GM18517 (cell line): ENCODE measurements at regions not wholly inside any gene's neighbourhood (a gene's known extent, or its start where the extent isn't known, plus 50 kb on each side); places are given as distances from the start of the nearest gene placed in this dataset.
"Not testable (repeated sequence)": the region's sequence is repeated elsewhere in the genome, so short reads cannot be mapped to it uniquely, and the experiment has no call there.

Source experiments
- ATAC-seq: cut with Tn5 transposase; IDR thresholded peaks from one replicate; pipeline ENCODE4 v1.9.1; 2021; ENCODE audit warnings: mild to moderate bottlenecking, moderate library complexity; ENCODE audit not compliant: unreplicated experiment

- ATAC-seq, result not testable (repeated sequence)
Measured at GRCh38 chr1:83274656-83275055, 724.3 kb downstream of the TTLL7 start.

GRCh38 chr1:83272484-83272883 is 726.4 kb downstream of the TTLL7 start:
- ATAC-seq, result not testable (repeated sequence)

GRCh38 chr1:83271834-83272233 is 727.1 kb downstream of the TTLL7 start:
- ATAC-seq, result not testable (repeated sequence)

GRCh38 chr1:83270801-83271200 is 728.1 kb downstream of the TTLL7 start:
- ATAC-seq, result not testable (repeated sequence)

- not testable (repeated sequence) for ATAC-seq
Measured at GRCh38 chr1:83263808-83264207, 735.1 kb downstream of the TTLL7 start.

GRCh38 chr1:83251687-83252086 is 747.2 kb downstream of the TTLL7 start:
- not testable (repeated sequence) for ATAC-seq

GRCh38 chr1:83246780-83247179 is 752.2 kb downstream of the TTLL7 start:
- not testable (repeated sequence) for ATAC-seq

GRCh38 chr1:83244832-83245231 is 754.1 kb downstream of the TTLL7 start:
- ATAC-seq, result not testable (repeated sequence)

- not testable (repeated sequence) for ATAC-seq
Measured at GRCh38 chr1:83239568-83239967, 759.4 kb downstream of the TTLL7 start.

GRCh38 chr1:83238654-83239053 is 760.3 kb downstream of the TTLL7 start:
- not testable (repeated sequence) for ATAC-seq

GRCh38 chr1:83219788-83220187 is 779.1 kb downstream of the TTLL7 start:
- ATAC-seq, result not testable (repeated sequence)

- ATAC-seq, result not testable (repeated sequence)
Measured at GRCh38 chr1:83218036-83218716, 780.8 kb downstream of the TTLL7 start.

- ATAC-seq, result not testable (repeated sequence)
Measured at GRCh38 chr1:83214317-83214716, 784.6 kb downstream of the TTLL7 start.

GRCh38 chr1:83213648-83214047 is 785.3 kb downstream of the TTLL7 start:
- ATAC-seq, result not testable (repeated sequence)

- not testable (repeated sequence) for ATAC-seq
Measured at GRCh38 chr1:83212033-83212432, 786.9 kb downstream of the TTLL7 start.

GRCh38 chr1:83208540-83208939 is 790.4 kb downstream of the TTLL7 start:
- ATAC-seq, result not testable (repeated sequence)

- ATAC-seq, result not testable (repeated sequence)
Measured at GRCh38 chr1:83194610-83195009, 804.3 kb downstream of the TTLL7 start.

- ATAC-seq, result not testable (repeated sequence)
Measured at GRCh38 chr1:83182033-83182728, 816.8 kb downstream of the TTLL7 start.

- not testable (repeated sequence) for ATAC-seq
Measured at GRCh38 chr1:83180621-83181020, 818.3 kb downstream of the TTLL7 start.

GRCh38 chr1:83167634-83168033 is 831.3 kb downstream of the TTLL7 start:
- ATAC-seq, result not testable (repeated sequence)

GRCh38 chr1:83163879-83164475 is 835.0 kb downstream of the TTLL7 start:
- ATAC-seq, result not testable (repeated sequence)

- ATAC-seq, result not testable (repeated sequence)
Measured at GRCh38 chr1:83158924-83159323, 840.0 kb downstream of the TTLL7 start.
